GM12864 (cell line): ENCODE measurements at regions not wholly inside any gene's neighbourhood (a gene's known extent, or its start where the extent isn't known, plus 50 kb on each side); places are given as distances from the start of the nearest gene placed in this dataset.

Experiments
- DNase-seq: peaks from one replicate; pipeline ENCODE4 v3.0.0-alpha.2; 2011; ENCODE audit warnings: low read depth
- H3K4me3 ChIP-seq: 2 replicates; pipeline ENCODE4 v1.5.1; 2011; ENCODE audit warnings: mild to moderate bottlenecking, low read depth, low read length, control low read depth
- TF ChIP-seq, protein P1 (sequence below): IDR thresholded peaks from 2 replicates; pipeline ENCODE4 v1.5.1; 2011; ENCODE audit warnings: low read depth, mild to moderate bottlenecking, moderate library complexity, low read length, control low read depth, inconsistent platforms; ENCODE audit errors: missing control alignments

GRCh38 chr15:100759698-100760356 is 119.8 kb upstream of the ALDH1A3 start:
- TF ChIP-seq, protein P1, sequence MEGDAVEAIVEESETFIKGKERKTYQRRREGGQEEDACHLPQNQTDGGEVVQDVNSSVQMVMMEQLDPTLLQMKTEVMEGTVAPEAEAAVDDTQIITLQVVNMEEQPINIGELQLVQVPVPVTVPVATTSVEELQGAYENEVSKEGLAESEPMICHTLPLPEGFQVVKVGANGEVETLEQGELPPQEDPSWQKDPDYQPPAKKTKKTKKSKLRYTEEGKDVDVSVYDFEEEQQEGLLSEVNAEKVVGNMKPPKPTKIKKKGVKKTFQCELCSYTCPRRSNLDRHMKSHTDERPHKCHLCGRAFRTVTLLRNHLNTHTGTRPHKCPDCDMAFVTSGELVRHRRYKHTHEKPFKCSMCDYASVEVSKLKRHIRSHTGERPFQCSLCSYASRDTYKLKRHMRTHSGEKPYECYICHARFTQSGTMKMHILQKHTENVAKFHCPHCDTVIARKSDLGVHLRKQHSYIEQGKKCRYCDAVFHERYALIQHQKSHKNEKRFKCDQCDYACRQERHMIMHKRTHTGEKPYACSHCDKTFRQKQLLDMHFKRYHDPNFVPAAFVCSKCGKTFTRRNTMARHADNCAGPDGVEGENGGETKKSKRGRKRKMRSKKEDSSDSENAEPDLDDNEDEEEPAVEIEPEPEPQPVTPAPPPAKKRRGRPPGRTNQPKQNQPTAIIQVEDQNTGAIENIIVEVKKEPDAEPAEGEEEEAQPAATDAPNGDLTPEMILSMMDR, result no peak
- no peak overlapping the region for H3K4me3 ChIP-seq
- DNase-seq, result no peak

GRCh38 chr15:100760357-100760903 is 119.2 kb upstream of the ALDH1A3 start:
- DNase-seq, result no peak
- no peak overlapping the region for H3K4me3 ChIP-seq
- TF ChIP-seq, protein P1, result no peak

- TF ChIP-seq, protein P1, result no peak
- DNase-seq, result no peak
- H3K4me3 ChIP-seq, result no peak overlapping the region
Measured at GRCh38 chr15:100761290-100761935, 118.2 kb upstream of the ALDH1A3 start.

- DNase-seq, result no peak
- TF ChIP-seq, protein P1, result no peak
Measured at GRCh38 chr15:100762289-100762688, 117.3 kb upstream of the ALDH1A3 start.

DNA sequence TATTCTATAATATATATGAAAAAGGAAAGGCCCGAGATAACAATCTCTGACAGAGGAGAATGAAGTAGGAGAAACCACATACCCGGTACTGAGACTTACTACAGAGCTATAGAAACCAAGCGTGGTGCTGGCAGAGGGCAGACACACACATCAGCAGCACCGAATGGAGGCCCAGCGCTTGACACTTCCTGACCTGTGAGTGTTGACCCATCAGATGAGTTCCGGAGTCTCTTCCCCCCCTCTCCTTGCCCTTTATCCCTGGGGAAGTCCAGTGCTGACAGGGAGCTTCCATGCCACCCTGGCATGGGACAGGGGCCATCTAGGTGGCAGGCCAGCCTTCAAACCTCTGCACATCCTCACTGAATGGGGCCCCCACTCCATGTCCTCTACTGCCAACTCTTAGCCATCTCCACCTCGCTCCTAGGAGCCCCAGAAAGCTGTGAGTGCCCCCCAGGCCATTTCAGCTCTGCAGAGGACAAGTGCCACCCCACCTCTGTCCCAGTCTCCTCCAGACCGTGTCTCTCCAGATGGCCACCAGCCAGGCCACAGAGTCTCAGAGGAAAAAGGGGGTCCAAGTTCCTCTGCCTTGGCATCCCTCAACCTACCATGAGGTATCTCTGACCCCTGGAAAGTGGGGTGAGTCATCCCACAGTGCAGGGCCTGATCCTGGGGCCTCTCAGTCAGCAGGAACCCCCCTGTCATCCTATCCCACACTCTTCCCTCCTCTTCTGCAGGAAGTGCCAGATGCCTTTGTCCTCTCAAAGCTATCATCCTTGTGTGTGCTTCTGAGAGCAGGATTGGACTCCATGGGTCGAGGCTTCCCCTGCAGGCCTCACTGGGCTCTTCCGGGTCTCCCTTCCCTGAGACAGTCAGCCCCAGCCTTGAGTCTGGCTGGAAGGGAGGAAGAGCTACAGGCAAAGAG is 116.5 kb upstream of the ALDH1A3 start:
- no peak overlapping the region for H3K4me3 ChIP-seq
- no peak for DNase-seq
- TF ChIP-seq, protein P1, result no peak

More at GRCh38 chr15:100762289-100762688, 117.3 kb upstream of the ALDH1A3 start:
- no peak overlapping the region for H3K4me3 ChIP-seq

DNA sequence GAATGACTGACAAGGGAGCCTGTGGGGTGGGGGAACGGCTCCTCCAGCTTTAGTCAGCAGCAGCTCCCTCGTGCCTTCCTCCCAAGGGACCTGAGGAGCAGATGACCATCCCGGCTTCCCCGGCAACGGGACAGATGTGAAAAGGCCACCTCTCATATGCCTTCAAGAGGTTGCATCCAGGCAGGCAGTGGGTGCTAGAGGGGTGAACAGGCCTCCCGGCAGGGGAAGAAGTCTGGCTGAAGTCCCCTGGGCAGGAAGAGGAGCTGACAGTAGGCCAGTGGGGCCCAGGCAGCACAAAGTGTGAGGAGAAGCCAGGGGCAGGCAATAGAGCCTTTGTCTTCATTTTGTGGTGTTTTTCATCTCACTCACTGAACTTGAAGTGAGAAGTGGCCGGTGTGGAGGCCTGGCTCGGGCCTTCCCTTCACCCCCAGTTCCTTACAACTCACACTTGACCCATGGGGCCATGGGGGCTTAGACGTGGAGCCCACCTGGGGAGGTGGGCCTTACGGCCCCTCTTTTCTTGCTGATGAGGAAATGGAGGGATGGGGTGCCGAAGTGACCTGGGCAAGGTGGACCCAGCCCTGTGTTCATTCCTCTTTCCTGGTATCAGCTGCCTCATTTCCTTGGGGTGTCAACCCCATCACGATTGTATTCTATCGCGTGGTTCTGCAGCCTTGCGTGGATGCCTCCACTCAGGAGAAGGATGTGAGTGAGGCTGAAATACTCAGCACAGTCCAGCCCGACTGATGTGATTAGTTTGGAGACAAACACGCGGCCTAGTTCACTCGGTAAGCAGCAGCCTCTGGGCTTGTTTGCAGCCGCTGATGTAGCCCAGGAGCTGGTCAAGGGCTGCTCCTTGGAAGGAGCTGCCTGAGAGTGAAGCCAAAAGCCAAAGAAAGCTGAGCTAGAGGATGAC is 115.5 kb upstream of the ALDH1A3 start:
- TF ChIP-seq, protein P1, result no peak
- DNase-seq, result no peak
- H3K4me3 ChIP-seq, result no peak overlapping the region
